SK-N-SH treated with all-trans-retinoic acid at 6 μM for 48 hours (cell line): ENCODE measurements at regions not wholly inside any gene's neighbourhood (a gene's known extent, or its start where the extent isn't known, plus 50 kb on each side); places are given as distances from the start of the nearest gene placed in this dataset.

ENCODE experiments used
- CSDC2 ChIP-seq: fragments of 250-450 bp; sonication (Bioruptor Pico); IDR thresholded peaks from 2 replicates; pipeline ENCODE4 v1.5.0; 2020; ENCODE audit warnings: mild to moderate bottlenecking, moderate library complexity
- ZC3H10 ChIP-seq: fragments of 250-450 bp; sonication (Bioruptor Pico); IDR thresholded peaks from 2 replicates; pipeline ENCODE4 v1.5.1; 2021; ENCODE audit warnings: mild to moderate bottlenecking, moderate library complexity

GRCh38 chr9:12065050-12065449 lies 628.1 kb upstream of the TYRP1 start:
- TF ChIP-seq ZC3H10 (no peak), CSDC2 (CRISPR knock-in tag) (no peak)
